HG02759 (cell line): ENCODE measurements at regions not wholly inside any gene's neighbourhood (a gene's known extent, or its start where the extent isn't known, plus 50 kb on each side); places are given as distances from the start of the nearest gene placed in this dataset.

Experiments
- ATAC-seq: cut with Tn5 transposase; IDR thresholded peaks from one replicate; pipeline ENCODE4 v1.9.1; 2021; ENCODE audit warnings: mild to moderate bottlenecking, moderate library complexity; ENCODE audit not compliant: unreplicated experiment

- no peak for ATAC-seq
Observed at GRCh38 chr5:61621202-61621650, 289.2 kb downstream of the ZSWIM6 start.

- no peak for ATAC-seq
Observed at GRCh38 chr5:61622156-61622555, 290.1 kb downstream of the ZSWIM6 start.

- ATAC-seq, result no peak
Observed at GRCh38 chr5:61623401-61624069, 291.5 kb downstream of the ZSWIM6 start.

DNA sequence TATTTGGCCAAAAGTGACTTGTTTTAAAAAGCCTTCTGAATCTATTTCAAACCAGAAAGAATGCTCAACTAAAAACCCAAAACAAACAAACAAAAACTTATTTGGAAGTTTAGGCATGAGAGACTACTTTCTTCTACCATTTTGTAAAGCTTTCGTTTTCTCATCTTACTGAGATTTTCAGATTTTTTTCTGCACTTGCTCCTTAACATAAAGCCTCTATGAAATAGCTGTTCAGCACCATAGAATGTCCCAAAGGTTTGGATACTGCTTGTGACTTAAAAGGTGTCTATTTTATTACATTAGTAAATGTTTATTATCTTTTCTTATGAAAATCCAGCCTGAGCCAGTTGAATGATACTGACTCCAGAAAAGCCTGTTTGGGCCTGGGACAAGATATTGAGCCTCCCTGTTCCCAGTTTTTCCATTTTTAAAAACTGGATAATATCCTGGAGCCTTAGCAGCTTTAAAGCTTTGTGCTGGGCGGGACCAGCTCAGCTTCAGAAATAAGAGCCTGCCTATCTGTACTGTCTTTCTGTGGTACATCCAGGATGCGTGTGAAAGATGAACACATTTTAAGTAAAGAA lies 292.6 kb downstream of the ZSWIM6 start:
- no peak for ATAC-seq

GRCh38 chr5:61625137-61625561 lies 293.1 kb downstream of the ZSWIM6 start:
- no peak for ATAC-seq

DNA sequence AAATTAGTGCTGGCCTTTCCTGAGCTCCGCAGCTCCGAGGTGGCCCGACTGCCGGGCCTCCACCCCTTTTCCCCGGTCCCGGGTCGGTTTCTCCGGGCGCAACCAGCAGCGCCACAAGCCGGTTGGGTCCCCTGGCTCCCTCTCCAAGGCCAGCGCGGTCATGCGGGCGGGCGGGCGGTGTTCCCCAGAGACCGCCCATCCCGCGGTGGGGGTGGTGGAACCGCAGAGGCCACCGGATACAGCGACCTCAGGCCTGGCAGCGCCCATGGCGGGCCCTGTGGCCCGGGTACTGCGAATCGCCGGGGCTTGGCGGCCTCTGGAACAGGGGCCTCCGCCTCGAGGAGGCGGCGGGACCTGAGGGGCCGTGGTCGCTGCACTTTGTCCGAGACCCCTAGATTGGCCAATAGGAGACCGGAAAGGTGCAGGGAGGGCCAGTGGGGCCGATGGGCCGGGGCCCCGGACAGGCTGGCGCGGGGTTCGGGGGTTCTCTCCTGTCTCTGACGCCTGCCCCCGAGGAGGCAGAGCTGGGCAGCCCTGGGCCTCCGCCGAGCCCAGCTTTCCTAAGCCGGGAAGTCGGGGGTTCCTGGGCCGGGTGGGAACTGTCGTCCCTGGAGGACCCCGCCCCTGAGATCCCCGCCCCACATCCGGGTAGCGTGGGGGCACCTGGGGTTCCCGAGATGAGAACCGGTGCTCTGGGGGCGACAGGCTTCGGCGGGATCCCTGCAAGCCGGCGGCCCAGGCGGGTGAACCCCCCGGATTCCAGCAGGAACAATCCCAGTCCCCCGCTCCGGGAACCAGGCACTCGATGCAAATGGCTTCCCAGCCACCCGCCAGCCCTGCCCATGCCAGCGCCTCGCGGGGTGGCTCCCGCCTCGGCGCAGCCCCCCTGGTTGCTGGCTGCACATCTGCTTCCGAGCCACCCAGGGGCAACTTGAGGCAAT lies 293.9 kb downstream of the ZSWIM6 start:
- ATAC-seq, result peak; percentile 64

DNA sequence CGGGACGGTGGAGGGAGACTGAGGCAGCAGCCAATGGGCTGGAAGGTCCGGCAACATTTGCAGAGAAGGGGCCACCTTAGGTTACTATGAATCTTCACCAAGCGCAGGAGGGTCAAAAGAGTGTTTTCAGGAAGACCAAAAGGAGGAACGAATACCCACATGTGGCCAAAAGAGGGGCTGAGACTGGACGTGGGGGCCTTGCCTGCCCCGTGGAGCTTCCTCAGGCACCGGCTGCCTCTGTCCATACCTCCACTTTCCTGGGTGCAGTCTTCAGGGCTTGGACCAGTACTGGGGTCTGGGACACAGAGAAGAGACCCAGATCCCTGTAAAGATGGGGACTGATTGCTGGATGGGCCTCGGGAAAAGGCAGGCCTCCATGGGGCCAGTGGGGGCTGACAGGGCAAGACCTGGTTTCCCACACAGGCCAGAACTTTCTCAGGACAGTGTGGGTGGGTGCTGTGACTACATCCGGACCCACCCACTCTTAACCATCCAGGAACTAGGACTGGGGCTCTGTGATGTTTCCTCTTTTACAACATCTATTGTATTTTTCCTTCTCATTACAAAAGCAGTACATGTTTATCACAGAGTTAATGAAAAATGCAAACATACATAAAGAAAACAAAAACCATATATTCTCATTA lies 294.7 kb downstream of the ZSWIM6 start:
- ATAC-seq, result peak; percentile 46

DNA sequence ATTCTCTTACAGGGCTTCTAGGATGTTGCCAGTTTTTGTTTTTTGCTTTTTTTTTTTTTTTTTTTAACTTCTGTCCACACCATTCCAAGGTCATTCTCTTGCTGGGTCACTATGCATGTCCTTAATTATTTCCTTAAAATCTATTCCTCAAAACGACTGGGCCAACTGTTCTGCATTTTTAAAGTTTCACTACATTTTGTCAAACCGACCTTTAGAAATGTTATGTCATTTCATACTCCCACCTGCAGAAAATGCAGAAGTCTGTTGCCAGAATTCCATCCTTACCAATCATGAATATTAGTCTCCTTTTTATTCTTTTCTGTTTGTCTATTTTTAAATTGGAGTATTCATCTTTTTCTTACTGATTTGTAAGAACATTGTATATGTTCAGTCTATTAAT lies 295.5 kb downstream of the ZSWIM6 start:
- no peak for ATAC-seq

GRCh38 chr5:61630908-61631307 lies 298.9 kb downstream of the ZSWIM6 start:
- no peak for ATAC-seq

DNA sequence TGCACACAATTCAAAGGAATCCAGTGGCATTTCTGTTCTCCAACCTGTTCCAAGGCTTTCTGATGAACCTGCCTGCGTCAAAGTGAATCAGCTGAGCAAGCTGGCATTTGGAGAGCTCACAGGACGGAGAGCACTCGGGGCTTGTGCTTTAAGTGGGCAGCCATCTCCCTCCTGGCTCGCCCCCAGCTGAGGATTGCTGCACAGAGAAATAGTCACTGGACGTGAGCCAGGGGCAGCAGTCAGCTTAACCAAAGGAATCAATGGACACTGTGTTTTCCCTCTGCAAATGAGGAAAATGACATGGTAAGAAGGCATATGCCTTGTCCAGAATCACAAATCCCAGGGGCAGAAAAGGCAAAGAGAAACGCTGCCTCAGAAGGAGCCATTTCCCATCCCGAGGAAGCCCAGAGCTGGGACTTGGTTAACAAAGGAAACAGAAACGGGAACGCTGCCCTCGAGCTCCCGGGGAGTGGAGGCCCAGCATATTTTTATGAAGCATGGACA lies 299.4 kb downstream of the ZSWIM6 start:
- ATAC-seq, result no peak

DNA sequence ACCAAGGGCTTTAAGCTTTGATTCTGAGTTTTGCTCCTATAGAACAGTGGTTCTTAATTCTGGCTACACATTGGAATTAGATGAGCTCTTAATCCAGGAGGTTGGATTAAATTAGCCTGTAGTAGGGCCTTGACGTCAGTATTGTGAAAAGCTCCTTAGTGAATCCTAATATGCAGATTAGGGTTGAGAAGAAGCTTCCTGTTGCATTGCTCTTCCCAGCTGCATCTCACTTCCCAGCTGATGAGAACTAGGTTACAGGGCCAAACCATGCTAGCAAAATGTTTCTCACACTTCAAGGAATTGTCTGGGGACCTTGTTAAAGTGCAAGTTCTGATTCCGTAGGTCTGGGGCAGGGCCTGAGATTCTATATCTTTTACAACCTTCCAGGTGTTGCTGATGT lies 300.0 kb downstream of the ZSWIM6 start:
- no peak for ATAC-seq

GRCh38 chr5:61635271-61635670 lies 303.2 kb downstream of the ZSWIM6 start:
- no peak for ATAC-seq

DNA sequence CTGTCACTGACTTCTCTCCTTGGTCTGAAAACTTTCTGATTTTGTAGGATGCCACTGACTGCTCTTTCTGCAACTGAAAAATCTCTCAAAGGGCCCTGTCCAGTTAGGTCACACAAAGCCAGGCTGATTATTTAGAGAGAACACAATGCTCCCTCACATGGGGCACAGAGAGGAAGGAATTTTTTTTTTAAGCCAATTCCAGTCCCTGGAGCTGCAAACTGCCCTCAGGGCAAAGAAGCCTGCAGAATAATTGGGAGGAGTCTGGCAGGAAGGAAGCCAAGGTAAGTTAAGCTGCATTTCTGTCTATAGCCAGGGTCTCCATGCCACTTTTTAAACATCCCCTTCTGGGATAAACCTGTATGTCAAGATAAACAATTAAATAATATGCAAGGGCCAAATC lies 305.5 kb downstream of the ZSWIM6 start:
- no peak for ATAC-seq

- ATAC-seq, result no peak
Observed at GRCh38 chr5:61638476-61638875, 306.4 kb downstream of the ZSWIM6 start.

DNA sequence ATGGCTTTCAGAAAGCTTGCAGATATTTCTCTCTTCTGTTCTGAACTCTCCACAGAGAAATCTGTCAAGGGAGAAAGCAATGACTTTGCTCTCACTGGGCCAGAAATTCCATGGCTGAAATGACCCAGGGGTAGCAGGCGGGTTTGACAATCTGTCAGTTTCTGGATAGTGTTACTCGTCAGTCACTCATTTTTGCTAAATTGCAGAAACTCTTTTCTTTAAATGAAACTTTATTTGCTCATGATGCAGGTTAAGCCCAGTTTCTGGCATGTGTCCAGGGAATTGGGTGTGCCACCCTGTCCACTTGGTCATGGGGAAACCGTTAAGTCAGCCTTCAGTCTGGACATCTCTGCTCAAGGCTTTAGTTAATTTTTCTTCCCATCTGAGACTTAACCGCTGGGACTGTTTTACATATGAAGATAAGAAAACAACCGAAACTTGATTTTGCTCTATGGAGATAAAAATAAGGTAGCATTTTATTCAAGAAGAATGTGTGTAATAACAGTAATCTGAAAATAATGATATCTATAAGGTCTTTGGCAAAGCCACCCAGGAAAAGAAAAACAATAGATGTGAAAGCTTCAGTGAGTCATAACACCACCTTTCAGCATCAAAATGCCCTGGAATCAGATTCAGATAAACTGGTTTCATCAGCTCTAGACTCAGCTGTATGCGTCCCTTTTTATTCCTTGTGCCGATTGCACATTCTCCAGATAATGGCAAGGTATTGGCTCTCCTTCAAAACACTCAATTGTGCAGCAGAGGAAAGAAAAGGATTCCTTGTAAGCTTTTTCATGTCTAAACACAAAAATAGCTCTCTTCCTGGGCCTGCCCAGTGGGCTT lies 308.3 kb downstream of the ZSWIM6 start:
- no peak for ATAC-seq

GRCh38 chr5:61641748-61642565 lies 309.9 kb downstream of the ZSWIM6 start:
- ATAC-seq, result no peak

DNA sequence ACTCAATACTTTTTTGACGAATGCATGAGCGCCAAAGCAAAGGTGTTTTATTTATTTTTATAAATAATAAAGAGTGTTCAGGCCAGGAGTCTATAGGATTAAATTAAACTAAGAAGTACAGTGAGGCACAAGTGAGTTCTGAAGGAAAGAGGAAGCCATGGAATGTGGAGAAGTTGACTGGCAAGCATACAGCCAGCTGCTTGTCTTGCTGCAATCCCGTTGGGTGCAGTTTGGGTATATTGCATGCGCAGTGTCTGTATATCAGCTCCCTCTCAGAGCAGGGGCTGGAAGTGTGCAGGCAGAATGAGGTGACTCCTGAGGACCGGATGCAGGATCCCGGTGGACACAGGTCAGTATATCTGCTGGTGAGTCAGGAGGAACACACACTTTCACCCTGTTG lies 315.6 kb downstream of the ZSWIM6 start:
- no peak for ATAC-seq

DNA sequence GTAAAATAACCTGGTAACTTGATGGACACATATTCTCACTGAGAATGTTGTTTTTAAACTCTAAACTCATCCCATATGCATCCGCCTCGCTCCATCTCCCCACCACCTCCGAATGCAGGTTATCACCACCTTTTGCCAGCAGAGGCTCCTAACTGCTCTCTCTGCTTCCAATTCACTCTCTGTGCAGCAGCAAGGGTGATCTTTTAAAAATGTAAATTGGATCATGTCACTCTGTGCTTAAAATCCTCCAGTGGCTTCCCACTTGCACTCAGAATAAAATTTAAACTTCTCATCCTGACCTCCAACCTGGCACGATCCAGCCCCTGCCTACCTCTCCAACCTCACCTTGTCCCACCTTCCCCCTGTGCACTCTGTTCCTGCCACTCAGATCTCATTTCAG lies 317.2 kb downstream of the ZSWIM6 start:
- no peak for ATAC-seq

DNA sequence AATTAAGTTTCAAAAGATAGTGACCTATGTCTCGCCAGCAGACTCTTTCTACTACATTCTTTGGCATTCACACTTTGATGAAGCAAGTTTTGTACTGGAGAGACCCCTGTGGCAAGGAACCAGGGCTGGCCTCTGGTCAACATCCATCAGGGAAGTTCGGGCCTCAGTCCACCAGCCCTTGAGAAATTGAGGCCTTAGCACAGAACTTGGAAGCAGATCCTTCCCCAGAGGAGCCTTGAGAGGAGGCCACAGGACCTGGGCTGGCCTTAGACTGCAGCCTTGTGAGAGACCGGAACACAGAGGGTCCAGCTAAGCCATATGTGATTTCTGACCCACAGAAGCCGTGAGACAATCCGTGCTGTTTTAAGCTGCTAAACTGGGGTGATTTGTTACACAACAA lies 317.9 kb downstream of the ZSWIM6 start:
- no peak for ATAC-seq
